ENCODE measurements at regions not wholly inside any gene's neighbourhood (a gene's known extent, or its start where the extent isn't known, plus 50 kb on each side); places are given as distances from the start of the nearest gene placed in this dataset.
"Not testable (repeated sequence)": the region's sequence is repeated elsewhere in the genome, so short reads cannot be mapped to it uniquely, and the experiment has no call there.

DNA sequence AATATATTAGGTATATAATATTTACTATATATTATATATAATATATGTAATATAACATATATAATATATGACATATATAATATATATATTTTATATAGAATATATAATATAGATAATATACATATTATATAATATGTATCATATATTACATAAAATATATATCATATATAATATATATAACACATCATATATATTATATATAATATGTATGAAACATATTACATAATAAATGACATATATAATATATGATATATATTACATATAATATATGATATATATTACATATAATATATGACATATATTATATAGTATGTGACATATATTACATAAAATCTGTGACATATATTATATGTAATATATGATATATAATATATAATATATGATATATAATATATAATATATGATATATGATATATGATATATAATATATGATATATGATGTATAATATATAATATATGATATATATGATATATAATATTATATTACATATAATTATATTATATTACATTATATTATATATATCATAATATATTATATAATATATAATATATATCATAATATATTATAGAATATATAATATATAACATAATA is 119.5 kb upstream of the RIMBP3 start:
- FAIRE-seq = peak; percentile 100

DNA sequence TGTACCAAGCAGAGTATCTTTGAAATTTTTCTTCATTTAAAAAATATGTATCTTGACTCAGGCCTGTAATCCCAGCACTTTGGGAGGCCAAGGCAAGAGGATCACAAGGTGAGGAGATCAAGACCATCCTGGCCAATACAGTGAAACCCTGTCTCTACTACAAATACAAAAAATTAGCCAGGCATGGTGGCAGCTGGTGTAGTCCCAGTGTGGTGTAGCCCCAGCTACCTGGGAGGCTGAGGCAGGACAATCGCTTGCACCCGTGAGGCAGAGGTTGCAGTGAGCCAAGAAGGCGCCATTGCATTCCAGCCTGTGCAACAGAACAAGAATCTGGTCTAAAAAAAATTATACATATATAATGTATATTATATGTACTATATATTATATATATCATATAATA is 118.7 kb upstream of the RIMBP3 start:
- FAIRE-seq = not testable (repeated sequence)
